Natural killer cell (primary cell): ENCODE measurements at regions not wholly inside any gene's neighbourhood (a gene's known extent, or its start where the extent isn't known, plus 50 kb on each side); places are given as distances from the start of the nearest gene placed in this dataset.

ENCODE experiments used
- ATAC-seq, 3 donors: fragments of 150-1000 bp in 2 of 3; fragments of 200-7000 bp in 1 of 3; cut with Tn5 transposase; 1 replicate in 1 of 3; 2 replicates in 2 of 3; pipeline ENCODE4 v1.10.0; 2021; ENCODE audit warnings: mild to moderate bottlenecking in 2 of 3, moderate library complexity in 2 of 3
- DNase-seq, 2 donors: peaks; one replicate each; pipeline versions ENCODE4 v3.0.0 to v3.0.0-alpha.2; 2013 to 2021; ENCODE audit warnings: mixed read lengths in 1 of 2
- H3K27ac ChIP-seq: one replicate; pipeline ENCODE4 v1.5.1; 2013; ENCODE audit warnings: mild to moderate bottlenecking, low read length
- H3K27me3 ChIP-seq: one replicate; pipeline ENCODE4 v1.6.1; 2013; ENCODE audit warnings: low read length; ENCODE audit not compliant: control insufficient read depth, insufficient read depth
- H3K36me3 ChIP-seq: one replicate; pipeline ENCODE4 v1.6.1; 2013; ENCODE audit warnings: low read length; ENCODE audit not compliant: control insufficient read depth, insufficient read depth
- H3K4me1 ChIP-seq: one replicate; pipeline ENCODE4 v1.6.1; 2013; ENCODE audit warnings: low read length; ENCODE audit not compliant: control insufficient read depth, insufficient read depth
- H3K4me3 ChIP-seq: one replicate; pipeline ENCODE4 v1.5.1; 2013; ENCODE audit warnings: low read length
- H3K9me3 ChIP-seq: one replicate; pipeline ENCODE4 v1.6.1; 2013; ENCODE audit warnings: low read length; ENCODE audit not compliant: control insufficient read depth, insufficient read depth
- H3K27ac Mint-ChIP-seq, 2 donors: one replicate each; pipeline ENCODE4 v1.8.0; 2022; ENCODE audit warnings: mild to moderate bottlenecking in 2 of 2, mixed read lengths in 2 of 2, moderate library complexity in 1 of 2
- H3K27me3 Mint-ChIP-seq, 2 donors: one replicate each; pipeline ENCODE4 v1.8.0; 2022; ENCODE audit warnings: low read depth in 2 of 2, mixed read lengths in 2 of 2
- H3K36me3 Mint-ChIP-seq: one replicate; pipeline ENCODE4 v1.8.0; 2022; ENCODE audit warnings: mixed read lengths
- H3K4me1 Mint-ChIP-seq, 2 donors: one replicate each; pipeline ENCODE4 v1.8.0; 2022; ENCODE audit warnings: mixed read lengths in 2 of 2
- H3K4me3 Mint-ChIP-seq: one replicate; pipeline ENCODE4 v1.8.0; 2022; ENCODE audit warnings: mild to moderate bottlenecking, moderate library complexity, mixed read lengths
- H3K9me3 Mint-ChIP-seq, 2 donors: one replicate each; pipeline ENCODE4 v1.8.0; 2022; ENCODE audit warnings: mixed read lengths in 2 of 2
- WGBS: methylation state at CpG from one replicate; pipeline ENCODE4 v1.1.7; 2013; ENCODE audit warnings: missing lambda C conversion rate; ENCODE audit not compliant: insufficient coverage; 5-methylcytosine and 5-hydroxymethylcytosine counted together
- intact Hi-C: fragments of 100-400 bp; cut with micrococcal nuclease; formaldehyde crosslinking; loops from one replicate; pipeline ENCODE4 v1.14.2; 2022
- TF ChIP-seq, protein P1 (sequence below): fragments of 200-600 bp; IDR thresholded peaks from one replicate; pipeline ENCODE4 v1.8.0; 2022; ENCODE audit warnings: antibody characterized with exemption

DNA sequence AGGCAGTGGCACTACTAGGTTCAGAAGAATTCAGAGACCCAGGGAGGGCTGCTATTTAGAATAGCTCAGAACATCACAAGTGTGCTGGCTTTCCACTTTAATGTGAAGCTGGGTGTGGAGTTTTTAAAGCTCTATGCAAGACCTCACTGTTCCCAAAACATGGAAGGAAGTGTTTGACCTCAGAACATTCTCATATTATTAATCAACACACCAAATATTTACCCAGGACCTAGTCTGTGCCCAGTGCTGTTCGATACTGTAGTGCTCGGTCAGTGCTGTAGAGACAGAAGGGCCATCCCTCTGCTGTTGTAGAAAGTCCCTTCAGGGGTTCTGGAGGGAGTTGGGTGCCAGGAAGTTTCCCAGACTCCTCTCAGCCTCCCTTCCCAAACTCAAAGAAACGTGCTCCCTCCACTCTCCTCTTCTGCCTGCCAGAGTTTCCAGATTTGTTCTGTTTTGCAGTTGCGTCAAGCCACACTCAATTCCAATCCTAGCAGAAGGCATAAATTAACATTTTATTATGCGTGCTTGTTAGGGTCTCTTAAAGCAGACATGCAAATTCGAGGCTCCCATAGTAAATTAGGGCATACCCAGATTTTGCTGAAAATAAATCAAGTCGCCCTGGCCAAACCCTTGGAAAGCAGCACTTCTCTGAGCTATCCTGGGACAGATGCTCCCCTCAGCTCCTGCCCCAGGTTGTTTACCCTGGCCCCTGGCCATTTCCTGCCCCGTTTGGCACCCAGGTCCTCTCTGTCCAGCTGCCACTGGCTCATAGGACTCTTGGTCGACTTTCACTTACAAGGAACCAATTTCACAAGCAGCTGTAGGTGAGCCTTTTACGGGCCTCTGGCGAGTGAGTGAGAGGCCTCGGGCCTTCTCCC lies 248.6 kb downstream of the HIVEP2 start:
- H3K27ac ChIP-seq = no peak overlapping the region
- intact Hi-C loops = loop anchor here (10.0 kb wide), 1 partner anchor 248 kb away; the partner anchor contains the start of gene HIVEP2
- H3K27me3 ChIP-seq = no peaks in the 10 kb centered on the region
- Mint-ChIP-seq H3K27me3 (peaks cover 0 to 5% of the 10 kb centered on the region in 2 donors), H3K4me1 (peaks cover 0 to 5% of the 10 kb centered on the region in 2 donors), H3K27ac (no peak overlapping the region), H3K4me3 (no peak overlapping the region), H3K36me3 (no peaks in the 10 kb centered on the region), H3K9me3 (no peaks in the 10 kb centered on the region)
- 88% methylated on average over 10 of the region's 12 CpGs for WGBS
- H3K4me3 ChIP-seq = no peak overlapping the region
- TF ChIP-seq, protein P1, sequence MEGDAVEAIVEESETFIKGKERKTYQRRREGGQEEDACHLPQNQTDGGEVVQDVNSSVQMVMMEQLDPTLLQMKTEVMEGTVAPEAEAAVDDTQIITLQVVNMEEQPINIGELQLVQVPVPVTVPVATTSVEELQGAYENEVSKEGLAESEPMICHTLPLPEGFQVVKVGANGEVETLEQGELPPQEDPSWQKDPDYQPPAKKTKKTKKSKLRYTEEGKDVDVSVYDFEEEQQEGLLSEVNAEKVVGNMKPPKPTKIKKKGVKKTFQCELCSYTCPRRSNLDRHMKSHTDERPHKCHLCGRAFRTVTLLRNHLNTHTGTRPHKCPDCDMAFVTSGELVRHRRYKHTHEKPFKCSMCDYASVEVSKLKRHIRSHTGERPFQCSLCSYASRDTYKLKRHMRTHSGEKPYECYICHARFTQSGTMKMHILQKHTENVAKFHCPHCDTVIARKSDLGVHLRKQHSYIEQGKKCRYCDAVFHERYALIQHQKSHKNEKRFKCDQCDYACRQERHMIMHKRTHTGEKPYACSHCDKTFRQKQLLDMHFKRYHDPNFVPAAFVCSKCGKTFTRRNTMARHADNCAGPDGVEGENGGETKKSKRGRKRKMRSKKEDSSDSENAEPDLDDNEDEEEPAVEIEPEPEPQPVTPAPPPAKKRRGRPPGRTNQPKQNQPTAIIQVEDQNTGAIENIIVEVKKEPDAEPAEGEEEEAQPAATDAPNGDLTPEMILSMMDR = no peak
- no peaks in the 10 kb centered on the region for H3K9me3 ChIP-seq
- DNase-seq (no peak), ATAC-seq (no peak)
- H3K4me1 ChIP-seq = no peaks in the 10 kb centered on the region
- no peaks in the 10 kb centered on the region for H3K36me3 ChIP-seq

DNA sequence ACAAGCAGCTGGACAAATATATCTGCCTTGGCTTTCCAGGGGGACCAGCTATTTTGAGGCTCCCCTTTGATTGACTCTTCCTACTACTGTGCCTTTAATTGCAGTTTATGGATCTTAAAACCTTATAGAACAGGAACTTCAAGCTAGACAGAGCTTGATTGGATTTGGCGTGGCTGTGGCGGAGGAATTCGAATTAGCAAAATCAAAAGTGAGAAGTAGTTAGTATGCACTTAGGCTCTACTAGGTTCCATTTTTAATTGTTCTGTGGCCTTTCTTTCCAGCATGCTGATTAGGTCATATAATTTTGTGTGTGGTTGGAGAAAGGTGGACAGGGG lies 248.0 kb downstream of the HIVEP2 start:
- intact Hi-C loops = loop anchor here (10.0 kb wide), 1 partner anchor 248 kb away; the partner anchor contains the start of gene HIVEP2
- H3K4me3 Mint-ChIP-seq = no peak overlapping the region
- H3K27me3 ChIP-seq = no peaks in the 10 kb centered on the region
- no peak overlapping the region for H3K4me3 ChIP-seq
- WGBS = 96% methylated on average over 3 of the region's 3 CpGs
- H3K36me3 ChIP-seq = no peaks in the 10 kb centered on the region
- H3K36me3 Mint-ChIP-seq = no peaks in the 10 kb centered on the region
- H3K4me1 ChIP-seq = no peaks in the 10 kb centered on the region
- ATAC-seq (no peak), DNase-seq (no peak)
- peaks cover 0 to 5% of the 10 kb centered on the region in 2 donors for H3K27me3 Mint-ChIP-seq
- no peaks in the 10 kb centered on the region for H3K9me3 Mint-ChIP-seq
- H3K27ac Mint-ChIP-seq = no peak overlapping the region
- no peaks in the 10 kb centered on the region for H3K9me3 ChIP-seq
- TF ChIP-seq, protein P1 = no peak
- no peak overlapping the region for H3K27ac ChIP-seq
- peaks cover 0 to 5% of the 10 kb centered on the region in 2 donors for H3K4me1 Mint-ChIP-seq

DNA sequence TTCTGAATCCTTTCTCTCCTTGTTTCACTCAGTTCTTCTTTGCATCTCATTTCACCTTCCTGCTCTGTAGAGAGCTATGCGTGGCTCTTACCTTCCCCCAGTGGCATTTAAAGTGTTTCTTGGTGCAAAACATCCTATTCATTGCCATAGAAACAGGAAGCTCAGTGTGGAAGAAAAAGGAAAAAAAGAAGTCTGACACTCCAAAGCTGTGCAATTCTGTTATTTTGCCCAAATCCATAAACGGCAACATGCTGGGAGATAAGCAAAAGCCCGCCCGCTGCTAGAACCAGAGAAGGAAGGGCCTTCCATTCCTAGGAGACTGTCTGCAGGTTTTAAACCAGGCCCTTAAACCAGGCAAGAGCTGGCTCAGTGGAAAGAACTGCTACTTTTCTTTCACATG lies 247.1 kb downstream of the HIVEP2 start:
- WGBS = 83% methylated on average over 4 of the region's 4 CpGs
- Mint-ChIP-seq H3K36me3 (no peaks in the 10 kb centered on the region), H3K27me3 (peaks cover 0 to 2% of the 10 kb centered on the region in 2 donors), H3K4me3 (no peak overlapping the region), H3K27ac (no peak overlapping the region), H3K4me1 (peaks cover 0 to 11% of the 10 kb centered on the region in 2 donors), H3K9me3 (no peaks in the 10 kb centered on the region)
- Histone ChIP-seq H3K4me1 (peaks cover 7% of the 10 kb centered on the region), H3K36me3 (no peaks in the 10 kb centered on the region), H3K27ac (no peak overlapping the region), H3K27me3 (no peaks in the 10 kb centered on the region), H3K9me3 (no peaks in the 10 kb centered on the region), H3K4me3 (no peak overlapping the region)
- TF ChIP-seq, protein P1 = no peak
- intact Hi-C loops = loop anchor here (10.0 kb wide), 1 partner anchor 247 kb away; the partner anchor contains the start of gene HIVEP2
- DNase-seq (no peak), ATAC-seq (no peak)
